BJ (cell line): ENCODE measurements at regions not wholly inside any gene's neighbourhood (a gene's known extent, or its start where the extent isn't known, plus 50 kb on each side); places are given as distances from the start of the nearest gene placed in this dataset.

Source experiments
- CTCF ChIA-PET: fragments of 350-600 bp; formaldehyde crosslinking; extraction: SDS; loops from one replicate; lab custom pipeline; 2021; ENCODE audit warnings: antibody characterized with exemption, inconsistent platforms; lab: Yijun Ruan, JAX
- POLR2A ChIA-PET: fragments of 300-600 bp; sonication (Branson Sonifier 250); formaldehyde crosslinking; extraction: SDS; loops from one replicate; lab custom pipeline; 2021; ENCODE audit warnings: antibody characterized with exemption; lab: Charles Lee
- DNase-seq: peaks from one replicate; pipeline ENCODE4 v3.0.0-alpha.2; 2011; ENCODE audit warnings: low read depth
- H3K27me3 ChIP-seq: 2 replicates; pipeline ENCODE4 v1.6.0; 2011; ENCODE audit warnings: low read length; ENCODE audit not compliant: control insufficient read depth, insufficient read depth
- H3K36me3 ChIP-seq: 2 replicates; pipeline ENCODE4 v1.5.1; 2011; ENCODE audit warnings: low read length; ENCODE audit not compliant: control insufficient read depth, insufficient read depth
- H3K4me3 ChIP-seq: 2 replicates; pipeline ENCODE4 v1.5.1; 2011; ENCODE audit warnings: low read depth, mild to moderate bottlenecking, control low read depth, low read length
- TF ChIP-seq, protein P1 (sequence below): IDR thresholded peaks from 2 replicates; pipeline ENCODE4 v1.5.1; 2011; ENCODE audit warnings: low read depth, mild to moderate bottlenecking, control low read depth, inconsistent platforms, low read length, moderate library complexity; ENCODE audit not compliant: insufficient read depth

GRCh38 chr3:70742081-70742480, 429.6 kb upstream of the MDFIC2 start:
- Histone ChIP-seq H3K36me3 (no peaks in the 10 kb centered on the region), H3K4me3 (no peak overlapping the region), H3K27me3 (no peaks in the 10 kb centered on the region)
- POLR2A ChIA-PET, result no interaction called here
- TF ChIP-seq, protein P1, sequence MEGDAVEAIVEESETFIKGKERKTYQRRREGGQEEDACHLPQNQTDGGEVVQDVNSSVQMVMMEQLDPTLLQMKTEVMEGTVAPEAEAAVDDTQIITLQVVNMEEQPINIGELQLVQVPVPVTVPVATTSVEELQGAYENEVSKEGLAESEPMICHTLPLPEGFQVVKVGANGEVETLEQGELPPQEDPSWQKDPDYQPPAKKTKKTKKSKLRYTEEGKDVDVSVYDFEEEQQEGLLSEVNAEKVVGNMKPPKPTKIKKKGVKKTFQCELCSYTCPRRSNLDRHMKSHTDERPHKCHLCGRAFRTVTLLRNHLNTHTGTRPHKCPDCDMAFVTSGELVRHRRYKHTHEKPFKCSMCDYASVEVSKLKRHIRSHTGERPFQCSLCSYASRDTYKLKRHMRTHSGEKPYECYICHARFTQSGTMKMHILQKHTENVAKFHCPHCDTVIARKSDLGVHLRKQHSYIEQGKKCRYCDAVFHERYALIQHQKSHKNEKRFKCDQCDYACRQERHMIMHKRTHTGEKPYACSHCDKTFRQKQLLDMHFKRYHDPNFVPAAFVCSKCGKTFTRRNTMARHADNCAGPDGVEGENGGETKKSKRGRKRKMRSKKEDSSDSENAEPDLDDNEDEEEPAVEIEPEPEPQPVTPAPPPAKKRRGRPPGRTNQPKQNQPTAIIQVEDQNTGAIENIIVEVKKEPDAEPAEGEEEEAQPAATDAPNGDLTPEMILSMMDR, result no peak
- no peak for DNase-seq
- CTCF ChIA-PET, result no interaction called here

DNA sequence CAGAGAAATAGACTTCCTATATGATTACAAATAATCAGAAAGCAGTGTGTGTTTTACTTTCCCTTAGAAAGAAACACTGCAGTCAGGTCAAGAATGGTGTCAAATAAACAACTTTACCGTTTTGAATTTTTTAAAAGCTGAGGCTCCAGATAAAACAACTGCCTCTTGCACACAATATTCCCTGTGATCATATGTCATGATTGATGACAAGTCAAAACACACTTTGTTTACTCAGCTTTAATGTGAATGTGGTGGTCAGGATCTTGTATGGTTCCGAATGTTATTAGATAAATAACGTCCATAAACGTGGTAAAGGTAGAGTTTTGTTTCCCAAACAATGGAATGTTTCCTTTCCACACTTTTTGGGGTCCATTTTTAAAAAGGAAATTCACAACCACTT, 428.4 kb upstream of the MDFIC2 start:
- Histone ChIP-seq H3K4me3 (no peak overlapping the region), H3K36me3 (no peaks in the 10 kb centered on the region), H3K27me3 (no peaks in the 10 kb centered on the region)
- POLR2A ChIA-PET, result no interaction called here
- CTCF ChIA-PET, result interaction anchor here (0.6 to 1.8 kb wide), 2 partner anchors 11 to 40 kb away, joined by 3 to 6 read pairs; no protein-coding TSS in a partner anchor
- no peak for DNase-seq
- TF ChIP-seq, protein P1, result no peak

DNA sequence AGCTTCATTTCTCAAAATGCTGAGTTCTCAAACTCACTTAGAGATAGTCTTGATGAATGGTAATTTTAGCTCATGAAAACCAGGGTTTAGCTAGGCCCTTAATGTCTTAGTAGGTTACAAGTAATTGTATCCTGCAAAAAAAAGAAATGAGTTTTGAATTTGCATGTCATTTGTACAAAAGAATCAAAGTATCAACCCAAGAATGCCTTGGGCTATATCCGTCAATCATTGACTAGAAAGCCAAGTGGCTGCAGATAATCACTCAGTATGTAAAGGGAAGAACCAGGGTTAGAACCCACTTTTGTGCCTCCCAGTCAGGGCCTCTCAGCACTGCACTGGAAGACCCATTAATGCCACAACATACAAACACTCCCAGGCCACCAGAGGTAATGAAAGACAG, 427.6 kb upstream of the MDFIC2 start:
- Histone ChIP-seq H3K4me3 (no peak overlapping the region), H3K27me3 (no peaks in the 10 kb centered on the region), H3K36me3 (no peaks in the 10 kb centered on the region)
- ChIA-PET POLR2A (no interaction called here), CTCF (interaction anchor here (1.8 kb wide), 1 partner anchor 10 kb away, joined by 6 read pairs; no protein-coding TSS in a partner anchor)
- no peak for DNase-seq
- TF ChIP-seq, protein P1, result no peak

GRCh38 chr3:70738291-70738681, 425.8 kb upstream of the MDFIC2 start:
- Histone ChIP-seq H3K27me3 (no peaks in the 10 kb centered on the region), H3K36me3 (no peaks in the 10 kb centered on the region), H3K4me3 (no peak overlapping the region)
- no peak for DNase-seq
- TF ChIP-seq, protein P1, result no peak
- CTCF ChIA-PET, result no interaction called here
- POLR2A ChIA-PET, result no interaction called here

DNA sequence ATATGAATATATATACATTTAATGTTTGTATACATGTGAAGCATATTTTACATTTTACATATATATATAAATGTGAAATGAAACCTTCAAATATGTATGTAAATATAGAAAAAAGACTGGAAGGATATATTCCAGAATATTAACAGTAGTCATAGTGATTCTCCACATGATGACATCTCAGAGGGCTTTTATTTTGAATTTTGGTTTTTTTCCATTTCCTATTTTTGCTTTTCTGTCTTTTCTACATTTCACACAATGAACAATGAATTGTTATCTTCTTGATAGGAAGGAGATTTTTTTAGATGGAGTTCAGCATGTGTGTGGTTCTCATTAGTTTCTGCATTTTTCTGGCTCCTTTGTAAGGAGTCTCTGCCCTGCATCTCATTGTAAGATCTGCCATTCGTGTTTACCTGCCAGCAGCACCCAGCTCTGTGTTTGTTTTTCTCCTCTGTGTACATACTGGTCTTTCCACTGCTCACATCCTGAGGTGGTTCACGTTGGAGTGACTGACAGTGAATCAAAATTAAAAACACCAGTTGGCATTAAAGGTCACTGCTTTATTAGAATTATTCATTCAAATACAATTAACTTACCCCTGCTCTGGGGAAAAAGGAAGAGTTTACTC, 425.3 kb upstream of the MDFIC2 start:
- Histone ChIP-seq H3K36me3 (no peaks in the 10 kb centered on the region), H3K27me3 (no peaks in the 10 kb centered on the region), H3K4me3 (no peak overlapping the region)
- DNase-seq, result no peak
- TF ChIP-seq, protein P1, result no peak
- POLR2A ChIA-PET, result no interaction called here
- CTCF ChIA-PET, result no interaction called here
